Amniotic epithelial cell (primary cell): ENCODE measurements at regions not wholly inside any gene's neighbourhood (a gene's known extent, or its start where the extent isn't known, plus 50 kb on each side); places are given as distances from the start of the nearest gene placed in this dataset.

Source experiments
- DNase-seq: peaks from one replicate; pipeline ENCODE4 v3.0.0-alpha.2; 2010; ENCODE audit warnings: low read depth

DNA sequence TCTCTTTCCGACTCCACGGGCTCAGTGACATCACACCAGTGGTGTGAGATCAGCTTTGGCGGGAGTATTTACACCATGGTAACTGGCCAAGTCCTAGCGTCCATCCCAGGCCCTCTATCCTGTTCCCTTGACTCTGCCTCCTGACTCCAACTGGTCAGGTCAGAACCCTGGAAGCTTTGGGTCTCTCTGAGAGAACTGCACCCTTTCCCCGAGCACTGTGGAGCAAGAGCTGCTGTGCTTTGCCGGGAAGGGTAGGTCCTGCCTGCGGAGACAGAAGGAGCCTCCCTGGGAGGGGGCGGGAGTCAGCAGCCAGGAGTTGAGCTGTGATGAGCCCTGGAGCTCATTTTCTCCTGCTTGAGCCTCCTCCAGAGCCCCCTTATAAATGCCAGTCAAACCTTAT, 212.1 kb upstream of the TNRC6C start:
- DNase-seq = no peak

DNA sequence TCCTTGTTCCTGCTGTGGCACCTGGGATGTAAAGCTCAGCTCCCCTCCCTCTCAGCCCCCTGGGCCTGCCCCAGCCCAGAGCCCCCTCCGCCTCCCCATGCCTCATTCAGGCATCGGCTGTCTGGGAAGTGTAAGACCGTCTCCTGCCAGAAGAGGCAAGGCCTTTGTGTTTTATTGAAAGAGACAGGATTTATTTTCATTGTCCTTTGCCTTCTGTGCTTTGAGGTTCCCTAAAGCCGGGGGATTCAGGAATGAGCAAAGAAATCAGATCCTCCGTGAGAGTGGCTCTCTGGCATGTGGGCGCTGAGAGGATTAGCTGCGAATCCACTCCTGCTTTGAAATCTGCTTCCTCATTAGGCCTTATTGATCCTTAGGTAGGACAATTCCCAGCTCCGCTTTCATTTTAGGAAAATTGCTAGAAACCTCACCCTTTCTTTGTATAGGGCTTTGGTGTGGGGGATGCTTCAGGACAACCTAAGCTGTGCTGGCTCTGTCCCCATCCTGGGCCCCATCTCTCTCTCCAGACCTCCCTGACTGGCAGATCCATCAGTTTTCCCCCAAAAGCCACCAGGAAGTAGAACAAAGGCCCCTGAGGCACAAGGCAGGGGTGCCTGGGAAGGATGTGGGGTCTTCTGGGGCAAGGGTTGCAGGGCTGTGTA, 211.5 kb upstream of the TNRC6C start:
- no peak for DNase-seq

DNA sequence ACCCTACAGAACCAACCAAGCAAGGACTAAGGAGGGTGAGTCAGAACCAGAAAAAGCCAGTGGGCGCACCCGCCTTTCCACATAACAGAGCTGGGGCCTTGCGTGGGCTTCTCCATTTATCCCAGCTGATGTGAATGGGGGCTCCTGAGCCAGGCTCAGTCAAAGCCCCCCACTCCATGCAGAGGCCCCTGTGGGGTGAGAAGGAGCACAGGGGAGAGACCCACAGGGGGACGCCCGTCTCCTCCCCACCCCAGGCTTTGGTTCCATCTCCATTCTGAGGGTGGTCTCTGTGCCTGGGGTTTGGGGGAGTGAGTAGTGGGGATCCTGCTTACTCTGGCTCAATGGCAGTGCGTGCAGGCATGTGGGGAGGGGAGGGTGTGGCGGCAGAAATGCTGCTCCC, 210.1 kb upstream of the TNRC6C start:
- DNase-seq = no peak

DNA sequence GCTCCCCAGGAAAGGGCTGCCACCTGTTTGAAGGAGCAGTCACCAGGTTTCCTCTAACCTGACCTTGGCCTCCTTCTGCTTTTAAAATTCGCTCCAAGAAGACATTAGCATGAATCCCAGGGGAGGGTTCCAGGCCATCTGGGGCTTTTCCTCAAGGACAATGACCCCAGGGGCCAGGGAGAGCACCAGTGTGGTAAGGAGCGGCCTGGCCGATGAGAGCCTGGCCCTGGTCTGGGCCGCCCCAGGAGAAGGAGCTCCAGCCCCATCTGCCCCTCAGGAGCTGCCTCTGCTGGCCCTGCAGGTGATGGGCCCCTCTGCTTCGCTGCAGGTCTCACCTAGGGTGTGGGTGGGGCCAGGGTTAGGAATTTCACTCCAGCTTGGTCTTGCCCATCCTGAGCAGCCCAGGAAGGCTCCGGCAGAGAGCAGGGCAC, 209.2 kb upstream of the TNRC6C start:
- no peak for DNase-seq

DNA sequence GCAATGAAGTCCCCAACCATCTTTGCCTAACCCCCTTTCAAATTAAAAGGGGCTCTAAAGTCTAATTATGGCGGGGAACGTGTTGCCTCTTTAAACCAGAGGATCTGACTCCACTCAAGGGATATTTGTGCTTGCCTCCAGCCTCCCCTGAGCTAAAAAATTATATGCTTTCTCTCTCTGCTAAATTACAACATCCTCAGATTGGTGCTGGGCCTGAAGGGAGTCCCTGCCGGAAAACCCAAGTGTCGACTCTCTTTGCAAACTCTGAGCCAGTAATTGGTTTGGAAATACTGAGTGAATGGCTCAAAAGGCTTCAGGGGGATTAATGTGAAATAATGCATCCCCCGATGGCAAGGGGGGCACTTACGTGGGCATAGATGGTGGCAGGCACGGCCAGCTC, 208.5 kb upstream of the TNRC6C start:
- no peak for DNase-seq

DNA sequence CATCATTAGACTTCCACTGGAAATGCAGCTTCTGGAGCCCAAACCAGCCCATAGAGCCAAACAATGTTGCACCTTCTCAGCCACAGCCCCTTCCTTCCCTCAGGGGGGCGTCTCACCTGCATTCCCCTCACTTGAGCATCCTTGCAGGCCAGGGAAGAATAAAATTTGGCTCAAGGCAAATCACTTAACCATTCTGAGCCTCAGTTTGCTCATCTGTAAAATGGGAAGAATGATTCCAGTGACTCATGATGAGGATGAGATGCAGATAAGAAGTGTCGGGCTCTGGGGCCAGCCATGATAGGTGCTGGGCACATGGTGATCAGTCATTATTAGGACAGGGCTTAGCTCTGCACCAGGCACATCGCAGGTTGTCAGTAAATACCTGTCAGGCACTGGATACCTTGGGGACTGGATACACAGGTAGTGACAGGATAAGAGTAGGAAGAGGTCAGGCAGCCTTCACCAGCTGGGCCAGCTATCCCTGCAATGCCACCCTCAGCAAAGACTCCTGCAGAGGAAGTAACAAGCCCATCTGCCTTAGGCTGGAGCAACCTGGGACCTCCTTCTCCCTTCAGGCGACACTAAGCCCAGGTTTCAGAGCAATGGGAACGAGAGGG, 208.0 kb upstream of the TNRC6C start:
- no peak for DNase-seq

DNA sequence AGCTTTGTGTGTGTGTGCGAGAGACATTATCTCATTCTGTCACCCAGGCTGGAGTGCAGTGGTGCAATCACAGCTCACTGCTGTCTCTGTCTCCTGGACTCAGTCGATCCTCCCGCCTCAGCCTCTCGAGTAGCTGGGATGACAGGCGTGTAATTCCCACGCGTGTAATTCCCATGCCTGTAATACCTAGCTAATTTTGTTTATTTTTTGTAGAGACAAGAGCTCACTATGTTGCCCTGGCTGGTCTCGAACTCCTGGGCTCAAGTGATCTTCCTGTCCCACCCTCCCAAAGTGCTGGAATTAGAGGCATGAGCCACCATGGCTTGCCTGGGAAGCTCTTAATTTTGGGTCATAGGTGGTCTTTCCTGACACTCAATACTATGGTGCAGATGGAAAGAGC, 205.3 kb upstream of the TNRC6C start:
- DNase-seq = no peak

DNA sequence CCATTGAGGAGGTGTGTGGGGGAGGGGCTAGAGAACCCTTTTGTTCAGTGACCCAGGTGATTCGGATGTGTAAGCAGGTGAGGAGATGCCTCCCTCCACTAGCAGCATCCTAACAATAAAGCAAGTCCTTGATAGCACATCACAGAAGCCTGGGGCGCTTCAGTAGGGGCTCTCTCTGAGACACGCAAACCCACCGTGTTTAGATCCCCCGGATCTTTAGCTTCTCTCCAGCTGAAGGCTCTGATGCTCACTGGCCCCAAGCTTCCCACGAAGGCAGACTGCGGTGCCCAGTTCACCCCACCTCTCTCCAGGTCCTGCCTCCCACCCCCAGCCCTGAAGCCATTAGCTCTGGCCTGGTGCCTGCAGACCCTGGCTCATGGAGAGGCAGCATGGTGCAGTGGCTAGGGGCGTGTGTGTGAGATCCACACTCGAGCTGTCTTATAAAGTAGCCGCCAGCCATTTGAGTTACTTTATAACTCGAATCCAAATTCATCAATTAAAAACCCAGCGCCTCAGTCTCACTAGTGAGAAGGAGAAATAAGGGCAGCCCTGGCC, 204.7 kb upstream of the TNRC6C start:
- DNase-seq = no peak

DNA sequence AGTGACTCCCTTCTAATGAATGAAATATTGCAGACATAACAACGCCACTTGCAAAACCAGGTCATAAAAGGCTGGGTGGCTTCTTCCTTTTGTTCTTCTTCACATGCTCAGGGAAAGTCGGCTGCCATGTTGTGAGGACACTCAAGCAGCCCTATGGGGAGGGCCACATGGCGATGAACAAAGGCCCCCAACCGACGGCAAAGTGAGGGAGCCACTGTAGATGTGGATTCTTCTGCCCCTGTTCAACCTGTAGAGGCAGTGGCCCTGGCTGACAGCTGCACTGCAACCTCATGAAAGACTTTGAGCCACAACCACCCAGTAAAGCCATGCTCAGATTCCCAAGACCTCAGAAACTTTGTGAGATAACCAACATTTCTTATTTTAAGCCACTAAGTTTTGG, 203.5 kb upstream of the TNRC6C start:
- DNase-seq = no peak

DNA sequence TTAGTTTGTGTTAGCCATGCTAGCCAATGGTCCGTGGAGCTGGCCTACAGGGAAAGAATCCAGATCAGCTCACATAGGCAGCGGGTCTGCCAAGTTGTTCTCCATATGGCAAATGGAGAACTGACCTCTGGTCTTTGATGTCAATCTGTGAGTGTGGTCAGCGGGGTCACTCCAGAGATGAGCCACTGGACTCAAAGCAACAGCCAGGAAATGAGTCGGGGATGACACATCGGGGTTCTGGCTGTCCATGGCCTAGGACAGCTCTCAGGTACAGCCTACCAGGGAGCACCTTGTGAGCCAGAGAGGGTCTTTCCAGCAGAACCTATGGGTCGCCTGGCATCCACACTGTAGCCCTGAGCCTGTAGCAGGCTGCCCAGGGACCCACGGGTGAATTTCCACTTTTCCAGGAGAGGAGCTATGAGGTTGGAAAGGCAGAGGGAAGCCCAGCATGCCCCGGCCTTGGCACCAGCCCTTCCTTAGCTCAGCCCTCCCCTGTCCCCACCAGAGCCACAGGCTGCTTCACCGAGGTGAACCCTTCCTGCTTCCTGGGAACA, 203.0 kb upstream of the TNRC6C start:
- no peak for DNase-seq

DNA sequence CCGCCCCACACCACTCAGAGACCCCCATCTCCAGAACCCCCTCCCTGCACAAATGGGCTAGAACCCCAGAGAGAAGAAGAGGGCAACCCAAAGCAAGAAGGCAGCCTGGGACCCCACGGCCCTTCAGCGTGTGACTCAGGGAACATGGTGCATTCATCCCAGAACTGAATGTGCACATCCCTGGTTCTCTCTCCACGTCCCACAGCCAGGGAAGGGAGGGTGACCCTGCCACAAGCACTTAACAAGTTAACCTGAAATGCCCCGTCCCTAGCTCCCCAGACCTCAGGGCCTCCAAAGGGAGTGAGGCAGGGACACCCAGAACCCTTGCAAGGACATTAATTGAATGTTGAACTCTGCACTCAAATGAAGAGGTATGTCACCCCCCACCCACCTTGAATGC, 202.5 kb upstream of the TNRC6C start:
- no peak for DNase-seq

DNA sequence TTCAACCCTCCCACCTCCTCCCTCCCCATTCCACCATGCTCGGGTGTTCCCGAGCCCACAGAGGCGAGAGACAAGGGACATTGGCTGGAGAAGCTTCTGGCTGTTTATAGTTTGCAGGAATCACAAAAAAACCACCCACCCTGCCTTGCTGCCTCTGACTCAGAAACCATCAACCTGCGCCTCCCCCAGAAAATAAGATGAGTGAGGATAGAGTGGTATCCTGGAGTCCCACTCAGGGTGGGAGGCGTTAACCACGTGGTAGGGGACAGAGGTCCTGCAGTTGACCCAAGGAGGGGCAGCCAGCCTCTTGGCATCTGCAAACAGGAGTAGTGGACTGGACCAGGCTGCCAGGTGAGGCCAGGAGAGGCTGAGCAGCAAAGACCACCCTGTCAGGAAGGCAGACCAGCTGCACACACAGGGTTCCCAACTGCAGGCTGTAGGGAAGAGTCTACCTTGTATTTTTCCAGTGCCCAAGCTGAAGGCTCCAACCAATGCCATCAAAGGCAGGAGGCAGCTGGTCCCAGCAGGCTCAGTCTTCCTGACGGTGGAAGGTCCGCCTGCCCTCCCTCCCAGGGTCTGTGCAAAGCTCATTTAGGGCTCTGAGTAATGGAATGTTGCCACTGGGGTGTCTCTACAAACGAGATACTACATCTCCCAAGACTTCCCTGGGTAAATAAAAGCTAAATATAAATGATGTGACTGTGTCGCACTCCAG, 201.5 kb upstream of the TNRC6C start:
- DNase-seq = no peak

DNA sequence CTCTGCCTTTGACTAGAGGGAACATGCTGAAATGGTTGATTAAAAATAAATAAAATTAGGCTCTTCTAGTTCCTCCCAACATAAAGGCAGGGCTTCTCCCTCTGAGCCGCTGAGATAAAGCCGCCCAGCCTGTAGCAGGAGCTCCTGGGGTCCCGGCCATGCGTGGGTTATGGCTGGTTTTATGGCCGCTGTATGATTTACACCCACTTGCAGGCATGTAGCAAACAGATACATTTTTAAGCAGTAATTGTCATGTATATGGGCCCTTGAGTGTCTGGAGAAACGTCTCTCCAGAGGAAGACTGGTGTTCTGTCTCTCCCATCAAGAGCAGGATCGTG, 201.0 kb upstream of the TNRC6C start:
- DNase-seq = no peak

DNA sequence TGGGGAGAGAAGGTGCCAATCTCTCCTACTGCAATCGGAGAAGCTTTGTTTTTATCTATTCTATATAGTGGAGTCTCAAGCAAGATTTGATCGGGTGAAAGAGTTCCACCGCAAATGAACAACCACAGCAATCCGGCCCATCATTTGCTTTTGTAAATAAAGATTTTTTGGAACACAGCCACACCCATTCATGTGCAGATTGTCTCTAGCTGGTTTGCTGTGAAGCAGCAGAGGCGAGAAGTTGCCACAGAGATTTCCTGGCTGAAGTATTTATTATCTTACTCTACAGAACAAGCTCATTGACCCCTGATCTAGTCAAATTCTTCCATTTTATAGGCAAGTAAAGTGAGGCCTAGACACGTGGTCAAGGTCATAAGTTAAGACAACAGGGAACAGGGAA, 195.5 kb upstream of the TNRC6C start:
- DNase-seq = no peak

DNA sequence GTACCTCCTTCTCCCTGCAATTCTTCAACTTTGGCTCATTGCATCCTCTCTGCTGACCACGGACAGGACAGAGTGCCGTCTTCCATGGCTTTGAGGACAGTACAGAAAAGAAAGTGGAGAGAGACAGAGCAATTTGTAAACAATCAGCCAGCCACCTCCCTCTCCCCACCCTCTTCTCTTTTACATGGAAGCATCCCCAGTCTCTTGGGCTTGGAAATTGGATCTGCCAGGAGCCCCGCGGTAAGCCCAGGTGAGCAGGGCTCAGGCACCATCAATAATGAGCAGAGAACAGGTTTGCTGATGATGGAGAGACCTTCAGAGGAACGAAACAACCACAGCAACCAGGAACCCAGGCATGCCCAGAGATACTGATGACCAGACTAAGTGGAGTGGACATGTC, 194.9 kb upstream of the TNRC6C start:
- DNase-seq = no peak

DNA sequence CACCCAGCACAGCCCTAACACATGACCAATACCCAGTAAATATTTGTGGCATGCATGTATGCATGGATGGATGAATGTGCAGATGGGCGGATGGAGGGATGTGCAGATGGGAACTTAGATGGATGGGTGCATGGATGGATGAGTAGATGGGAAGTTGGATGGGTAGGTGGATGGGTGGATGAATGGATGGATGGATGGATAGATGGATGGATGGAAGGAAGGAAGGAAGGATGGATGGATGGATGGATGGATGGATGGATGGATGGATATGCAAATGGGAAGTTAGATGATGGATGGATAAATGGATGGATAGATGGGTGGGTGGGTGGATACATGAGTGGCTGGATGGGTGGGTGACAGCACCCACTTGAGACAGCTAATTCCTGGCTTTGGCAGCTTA, 193.2 kb upstream of the TNRC6C start:
- no peak for DNase-seq

DNA sequence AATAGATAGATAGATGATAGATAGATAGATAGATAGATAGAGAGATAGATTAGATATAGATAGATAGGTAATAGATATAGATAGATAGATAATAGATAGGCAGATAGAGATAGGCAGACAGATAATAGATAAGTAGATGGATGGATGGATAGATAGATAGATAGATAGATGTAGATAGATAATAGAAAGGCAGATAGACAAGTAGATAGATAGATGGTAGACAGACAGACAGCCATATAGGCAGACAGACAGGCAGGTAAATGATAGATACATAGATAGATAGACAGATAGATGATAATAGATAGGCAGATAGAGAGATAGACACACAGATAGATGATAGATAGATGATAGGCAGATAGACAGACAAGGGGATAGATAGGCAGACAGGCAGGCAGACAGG, 191.4 kb upstream of the TNRC6C start:
- DNase-seq = no peak

DNA sequence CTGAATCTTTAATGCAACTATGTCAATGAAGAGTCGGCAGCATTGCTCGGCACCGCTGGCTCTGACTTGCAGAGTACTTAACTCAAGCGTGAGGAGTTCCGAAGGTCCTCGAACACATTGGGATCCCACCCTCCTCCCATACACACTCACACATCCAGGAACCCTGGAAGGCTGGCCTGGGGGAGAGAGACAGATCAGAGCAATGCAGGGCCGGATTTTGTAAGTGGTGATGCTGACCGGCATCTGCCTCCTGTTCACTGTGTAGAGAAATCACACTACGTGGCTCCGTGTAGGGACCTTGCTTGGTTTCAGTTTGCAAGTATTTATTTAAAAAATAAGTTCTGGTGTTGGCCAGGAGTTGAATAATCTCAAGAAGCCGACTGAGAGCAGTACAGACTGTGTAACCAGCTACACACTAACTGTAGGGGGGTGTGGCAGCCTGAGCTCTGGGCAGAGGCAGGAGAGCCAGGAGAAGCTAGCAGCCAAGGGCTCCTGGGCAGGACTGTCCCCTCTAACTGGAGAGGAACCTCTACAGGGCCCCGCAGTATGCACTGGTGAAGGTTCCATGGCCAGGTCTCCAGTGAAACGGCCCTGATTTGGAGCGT, 190.2 kb upstream of the TNRC6C start:
- no peak for DNase-seq

DNA sequence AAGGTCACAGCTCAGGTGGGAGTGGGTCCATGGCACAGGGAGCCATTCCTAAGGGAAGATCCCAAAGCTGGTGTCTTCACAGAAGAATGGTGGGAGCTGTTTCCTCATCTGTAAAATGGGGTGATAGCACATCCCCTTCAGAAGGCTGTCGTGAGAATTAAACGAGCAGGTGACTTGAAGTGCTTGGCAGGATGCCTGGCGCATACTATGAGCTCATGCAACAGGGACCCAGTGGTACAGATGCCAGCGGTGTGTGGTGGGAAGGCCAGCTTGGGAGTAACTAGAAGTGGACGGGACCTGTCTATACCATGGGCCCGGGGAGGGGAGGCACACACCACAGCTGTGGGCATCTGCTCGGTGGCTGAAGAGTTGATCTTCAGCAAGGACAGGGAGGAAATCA, 189.3 kb upstream of the TNRC6C start:
- no peak for DNase-seq

DNA sequence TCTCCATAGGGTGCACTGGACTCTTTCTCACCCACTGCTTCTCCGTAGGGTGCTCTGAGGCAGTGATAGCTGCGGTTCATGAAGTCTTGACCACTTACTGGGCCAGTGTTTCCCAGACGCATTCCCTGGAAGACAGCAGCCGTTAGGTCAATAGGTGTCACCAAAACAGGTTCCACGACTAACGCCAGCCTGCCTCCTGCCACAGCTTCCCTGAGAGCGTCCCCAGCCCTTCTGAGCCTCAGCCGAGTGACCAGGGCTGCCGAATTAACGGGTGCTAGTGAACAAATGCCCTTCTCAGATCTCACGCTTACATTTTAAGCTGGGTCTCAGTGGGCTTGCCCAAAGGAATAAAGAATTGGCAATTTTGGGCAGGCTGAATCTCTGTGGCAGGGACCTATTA, 188.7 kb upstream of the TNRC6C start:
- no peak for DNase-seq

DNA sequence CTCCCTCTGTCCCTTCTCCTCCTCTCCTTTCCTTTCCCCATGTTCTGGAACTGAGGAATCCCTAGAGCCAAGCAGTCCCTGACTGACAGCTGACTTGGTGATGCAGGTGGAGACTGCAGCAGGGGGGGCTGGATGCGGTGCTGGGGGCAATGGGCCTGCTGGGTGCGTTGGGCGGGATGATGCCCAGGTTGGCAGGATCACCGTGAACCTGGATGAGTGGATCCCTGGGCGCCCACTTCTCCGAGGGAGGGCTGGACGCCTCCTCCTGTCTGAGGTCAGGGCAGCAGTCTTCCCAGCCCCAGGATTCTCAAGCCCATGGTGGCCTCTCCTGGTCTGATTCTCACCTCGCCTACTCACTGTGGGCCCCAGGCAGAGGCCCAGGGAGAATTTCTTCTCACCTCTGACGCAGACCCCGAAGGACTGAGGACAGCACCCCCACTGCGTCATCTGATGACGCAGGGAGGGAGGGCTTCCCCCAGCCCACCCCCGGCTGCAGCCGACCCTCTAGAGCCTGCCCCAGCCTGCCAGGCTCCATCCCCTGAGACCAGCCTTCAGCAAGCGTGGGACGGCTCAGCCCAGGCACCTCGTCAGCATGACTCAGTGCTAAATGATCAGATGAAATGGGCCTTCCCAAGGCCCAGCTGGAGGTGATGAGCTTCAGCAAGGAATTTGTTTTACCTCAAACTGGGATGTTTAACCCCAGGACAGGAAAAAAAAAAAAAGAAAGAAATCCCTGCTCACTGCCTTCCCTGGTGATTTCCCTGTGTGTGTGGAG, 188.0 kb upstream of the TNRC6C start:
- peak; percentile 50 for DNase-seq

DNA sequence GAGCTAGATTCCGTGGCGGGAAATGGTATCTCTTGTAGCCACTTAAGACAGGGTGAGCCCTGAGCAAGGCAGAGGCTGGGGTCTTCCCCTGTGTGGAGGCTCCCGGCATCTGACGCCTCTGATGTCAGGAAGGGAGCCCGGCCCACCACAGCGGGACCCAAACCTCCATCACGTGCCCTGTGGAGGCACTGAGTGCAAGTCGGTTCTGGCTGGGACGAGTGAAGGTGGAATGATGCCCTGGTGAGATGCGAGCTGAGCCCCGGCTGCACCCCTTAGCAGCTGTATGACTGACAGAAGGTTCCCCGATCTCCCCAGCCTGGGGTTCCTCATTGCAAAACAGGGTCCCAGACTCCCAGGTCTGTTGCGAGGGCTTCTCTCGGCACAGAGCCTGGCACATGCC, 187.4 kb upstream of the TNRC6C start:
- DNase-seq = no peak
